AG04450 (cell line): ENCODE measurements at regions not wholly inside any gene's neighbourhood (a gene's known extent, or its start where the extent isn't known, plus 50 kb on each side); places are given as distances from the start of the nearest gene placed in this dataset.

Experiments used
- CTCF ChIA-PET: fragments of 300-600, 350-600 bp; formaldehyde crosslinking; extraction: SDS; loops from one replicate; lab custom pipeline; 2022; ENCODE audit warnings: antibody characterized with exemption, inconsistent platforms; lab: Charles Lee
- POLR2A ChIA-PET: fragments of 350-600 bp; formaldehyde crosslinking; extraction: SDS; loops from one replicate; lab custom pipeline; 2021; ENCODE audit warnings: antibody characterized with exemption, inconsistent platforms; lab: Yijun Ruan, JAX
- DNase-seq: peaks from one replicate; pipeline ENCODE4 v3.0.0-alpha.2; 2011; ENCODE audit warnings: low read depth, low spot score
- H3K27ac ChIP-seq: one replicate; pipeline ENCODE4 v1.5.1; 2012; ENCODE audit warnings: low read depth, low read length, control low read depth
- H3K27me3 ChIP-seq: one replicate; pipeline ENCODE4 v1.6.0; 2012; ENCODE audit warnings: low read length; ENCODE audit not compliant: control insufficient read depth, insufficient read depth
- H3K4me3 ChIP-seq: 2 replicates; pipeline ENCODE4 v1.5.1; 2011; ENCODE audit warnings: mild to moderate bottlenecking, low read depth, low read length, control low read depth
- H3K9me3 ChIP-seq: 2 replicates; pipeline ENCODE4 v1.5.1; 2012; ENCODE audit warnings: low read length; ENCODE audit not compliant: control insufficient read depth, insufficient read depth
- CTCF ChIP-seq: IDR thresholded peaks from 2 replicates; pipeline ENCODE4 v1.5.1; 2011; ENCODE audit warnings: low read depth, low read length, control low read depth, inconsistent platforms

GRCh38 chr2:37874470-37874869 lies 50.6 kb upstream of the RMDN2 start:
- Histone ChIP-seq H3K9me3 (no peaks in the 10 kb centered on the region), H3K4me3 (no peak overlapping the region), H3K27me3 (no peaks in the 10 kb centered on the region), H3K27ac (no peak overlapping the region)
- TF ChIP-seq CTCF, result no peak
- POLR2A ChIA-PET, result no interaction called here
- CTCF ChIA-PET, result interaction anchor here (0.5 to 8.4 kb wide), 3 partner anchors 39 to 476 kb away, joined by 5 to 277 read pairs (median 174); no protein-coding TSS in a partner anchor
- DNase-seq, result no peak
